NCI-H2171 (cell line): ENCODE measurements at regions not wholly inside any gene's neighbourhood (a gene's known extent, or its start where the extent isn't known, plus 50 kb on each side); places are given as distances from the start of the nearest gene placed in this dataset.
A peak's percentile ranks its signal among the peaks of the same experiment; 100 is the strongest.
"Not testable (repeated sequence)": the region's sequence is repeated elsewhere in the genome, so short reads cannot be mapped to it uniquely, and the experiment has no call there.

Experiments used
- DNase-seq: peaks from one replicate; lab custom pipeline; 2025; lab: John Stamatoyannopoulos, UW

- not testable (repeated sequence) for DNase-seq
Measured at GRCh38 chr9:2277644-2278043, 262.5 kb downstream of the SMARCA2 start.

GRCh38 chr9:2279138-2279537, 264.0 kb downstream of the SMARCA2 start:
- DNase-seq: not testable (repeated sequence)

- DNase-seq: no peak
Measured at GRCh38 chr9:2281031-2281802, 266.1 kb downstream of the SMARCA2 start.

- DNase-seq: no peak
Measured at GRCh38 chr9:2281803-2282185, 266.6 kb downstream of the SMARCA2 start.

- no peak for DNase-seq
Measured at GRCh38 chr9:2284770-2285169, 269.6 kb downstream of the SMARCA2 start.

- DNase-seq: peak; percentile 13
Measured at GRCh38 chr9:2285416-2286332, 270.5 kb downstream of the SMARCA2 start.

- no peak for DNase-seq
Measured at GRCh38 chr9:2286333-2286705, 271.2 kb downstream of the SMARCA2 start.

GRCh38 chr9:2286825-2287455, 271.8 kb downstream of the SMARCA2 start:
- DNase-seq: no peak

GRCh38 chr9:2288309-2288708, 273.2 kb downstream of the SMARCA2 start:
- DNase-seq: no peak

GRCh38 chr9:2289263-2289662, 274.1 kb downstream of the SMARCA2 start:
- no peak for DNase-seq

- peak; percentile 21 for DNase-seq
Measured at GRCh38 chr9:2290382-2290781, 275.2 kb downstream of the SMARCA2 start.

- DNase-seq: peak; percentile 99
Measured at GRCh38 chr9:2291980-2292704, 277.0 kb downstream of the SMARCA2 start.

- DNase-seq: no peak
Measured at GRCh38 chr9:2292733-2293132, 277.6 kb downstream of the SMARCA2 start.

GRCh38 chr9:2297771-2298170, 282.6 kb downstream of the SMARCA2 start:
- DNase-seq: no peak

- no peak for DNase-seq
Measured at GRCh38 chr9:2298217-2298616, 283.1 kb downstream of the SMARCA2 start.

GRCh38 chr9:2299156-2299842, 284.2 kb downstream of the SMARCA2 start:
- DNase-seq: peak; percentile 94

- peak; percentile 78 for DNase-seq
Measured at GRCh38 chr9:2299843-2300205, 284.7 kb downstream of the SMARCA2 start.

- no peak for DNase-seq
Measured at GRCh38 chr9:2300325-2300724, 285.2 kb downstream of the SMARCA2 start.

GRCh38 chr9:2302606-2303005, 287.5 kb downstream of the SMARCA2 start:
- no peak for DNase-seq

GRCh38 chr9:2303056-2303455, 287.9 kb downstream of the SMARCA2 start:
- DNase-seq: no peak

- no peak for DNase-seq
Measured at GRCh38 chr9:2307480-2307879, 292.3 kb downstream of the SMARCA2 start.
